K562 (cell line): ENCODE measurements at regions not wholly inside any gene's neighbourhood (a gene's known extent, or its start where the extent isn't known, plus 50 kb on each side); places are given as distances from the start of the nearest gene placed in this dataset.

ENCODE experiments used
- ATAC-seq: fragments of 200-7000 bp; cut with Tn5 transposase; 3 replicates; pipeline ENCODE4 v1.9.1; 2020; ENCODE audit warnings: moderate library complexity
- BruUV-seq: library from RNA; stranded (reverse); fragments of 400-500 nt; replicated peaks from 2 replicates; lab custom pipeline; 2021; lab: Mats Ljungman, UMichigan
- CTCF ChIA-PET: fragments of 300-600 bp; formaldehyde crosslinking; extraction: SDS; loops from one replicate; lab custom pipeline; 2021; ENCODE audit warnings: low intra/inter-chr PET ratio; lab: Yijun Ruan, JAX
- POLR2A ChIA-PET: fragments of 300-600, 350-650 bp; sonication (Branson Sonifier 250); formaldehyde crosslinking; extraction: SDS; loops from one replicate; lab custom pipeline; 2021; ENCODE audit warnings: antibody characterized with exemption, inconsistent platforms; lab: Yijun Ruan, JAX
- DNase-seq, 4 experiments: peaks; one replicate each; pipeline versions ENCODE4 v3.0.0 to v3.0.0-alpha.2; 2011 to 2018; ENCODE audit warnings: low spot score in 3 of 4, mixed read lengths in 3 of 4; ENCODE audit errors: extremely low read depth in 1 of 4
- FAIRE-seq: peaks from 2 replicates; lab custom pipeline; 2011; peaks lifted over from hg19 to GRCh38; lab: Jason Lieb, UNC
- H2AFZ ChIP-seq: 2 replicates; pipeline ENCODE4 v1.6.0; 2011; ENCODE audit warnings: low read depth, low read length, control low read depth, inconsistent platforms
- H3K27ac ChIP-seq: fragments of 200-600 bp; 3 replicates; pipeline ENCODE4 v1.8.0; 2011; ENCODE audit warnings: low read depth, mild to moderate bottlenecking, control low read depth, inconsistent platforms, low read length, moderate library complexity, mixed read lengths; ENCODE audit errors: extremely low read depth
- H3K27me3 ChIP-seq, 2 experiments: fragments of 300-600 bp in 1 of 2; 2 replicates in 1 of 2; 3 replicates in 1 of 2; pipeline versions ENCODE4 v1.6.0 to v1.8.0; 2011; ENCODE audit warnings: inconsistent platforms in 2 of 2, low read length in 2 of 2, mild to moderate bottlenecking in 1 of 2, mixed read lengths in 1 of 2, moderate library complexity in 1 of 2; ENCODE audit not compliant: control insufficient read depth in 2 of 2, insufficient read depth in 2 of 2
- H3K36me3 ChIP-seq: fragments of 300-600 bp; 3 replicates; pipeline ENCODE4 v1.8.0; 2011; ENCODE audit warnings: mild to moderate bottlenecking, low read length, inconsistent platforms; ENCODE audit not compliant: control insufficient read depth, insufficient read depth
- H3K4me1 ChIP-seq, 2 experiments: fragments of 200-600 bp in 1 of 2; replicated peaks in 1 of 2; 2 replicates in 1 of 2; 3 replicates in 1 of 2; pipeline versions ENCODE4 v1.5.1 to v1.8.0; 2011; ENCODE audit warnings: inconsistent platforms in 2 of 2, low read length in 2 of 2, mild to moderate bottlenecking in 1 of 2, mixed read lengths in 1 of 2, moderate library complexity in 1 of 2; ENCODE audit not compliant: control insufficient read depth in 2 of 2, insufficient read depth in 2 of 2
- H3K4me2 ChIP-seq: 2 replicates; pipeline ENCODE4 v1.6.1; 2011; ENCODE audit warnings: low read length, control low read depth, inconsistent platforms, mixed read lengths; ENCODE audit not compliant: insufficient read depth
- H3K4me3 ChIP-seq: fragments of 200-600 bp; sonication (generic), shearing (Covaris generic); 2 replicates; pipeline ENCODE4 v1.5.1; 2016; ENCODE audit warnings: control low read depth, inconsistent platforms
- H3K79me2 ChIP-seq: fragments of 200-600 bp; 3 replicates; pipeline ENCODE4 v1.8.0; 2011; ENCODE audit warnings: low read length, inconsistent platforms; ENCODE audit not compliant: control insufficient read depth, insufficient read depth
- H3K9ac ChIP-seq, 2 experiments: 2 replicates each; pipeline versions ENCODE4 v1.6.0 to v1.6.1; 2011; ENCODE audit warnings: low read depth in 2 of 2, low read length in 2 of 2, control low read depth in 1 of 2, inconsistent platforms in 1 of 2, mild to moderate bottlenecking in 1 of 2, mixed read lengths in 1 of 2; ENCODE audit not compliant: insufficient read depth in 1 of 2
- H3K9me1 ChIP-seq: one replicate; pipeline ENCODE4 v1.6.0; 2011; ENCODE audit warnings: inconsistent platforms, mild to moderate bottlenecking, low read length, moderate library complexity; ENCODE audit not compliant: control insufficient read depth, insufficient read depth
- H3K9me3 ChIP-seq: replicated peaks from 2 replicates; pipeline ENCODE4 v1.5.1; 2011; ENCODE audit warnings: low read depth, low read length, inconsistent platforms; ENCODE audit not compliant: control insufficient read depth, insufficient read depth
- H4K20me1 ChIP-seq: replicated peaks from 2 replicates; pipeline ENCODE4 v1.6.1; 2011; ENCODE audit warnings: low read length, inconsistent platforms, mixed read lengths; ENCODE audit not compliant: control insufficient read depth, insufficient read depth
- ARID3A ChIP-seq: IDR thresholded peaks from 2 replicates; pipeline ENCODE4 v1.6.1; 2012; ENCODE audit warnings: low read depth, low read length, improper control_type of control experiment, borderline replicate concordance
- ATF1 ChIP-seq, 2 experiments: fragments of 450-650 bp in 1 of 2; IDR thresholded peaks; 2 replicates each; pipeline ENCODE4 v1.6.1; 2016; ENCODE audit warnings: missing compliant biosample characterization in 1 of 2, missing genetic modification characterization in 1 of 2
- HDAC6 ChIP-seq: IDR thresholded peaks from 2 replicates; pipeline ENCODE4 v1.6.1; 2012; ENCODE audit warnings: low read depth, mild to moderate bottlenecking, control low read depth, inconsistent platforms, low read length, moderate library complexity
- JUN ChIP-seq, 2 experiments: sonication (generic) in 1 of 2; formaldehyde crosslinking in 1 of 2; IDR thresholded peaks; 2 replicates each; pipeline versions ENCODE4 v1.6.1 to v1.8.0; 2012 to 2022; ENCODE audit warnings: borderline replicate concordance in 2 of 2, mild to moderate bottlenecking in 2 of 2, improper control_type of control experiment in 1 of 2, low read depth in 1 of 2, low read length in 1 of 2, missing genetic modification reagents in 1 of 2
- JUNB ChIP-seq: fragments of 450-650 bp; formaldehyde crosslinking; conservative IDR thresholded peaks from 2 replicates; pipeline ENCODE4 v1.4.0; 2020; ENCODE audit warnings: mild to moderate bottlenecking
- KDM2B ChIP-seq: fragments of 250-450 bp; sonication (Bioruptor Pico); IDR thresholded peaks from 2 replicates; pipeline ENCODE4 v1.8.0; 2021; ENCODE audit warnings: mild to moderate bottlenecking, moderate library complexity
- KLF10 ChIP-seq: fragments of 250-450 bp; sonication (Bioruptor Pico); IDR thresholded peaks from 2 replicates; pipeline ENCODE4 v1.6.1; 2021; ENCODE audit warnings: matching md5 sums
- MXD1 ChIP-seq: fragments of 250-450 bp; sonication (Bioruptor Pico); IDR thresholded peaks from 2 replicates; pipeline ENCODE4 v1.8.0; 2021; ENCODE audit warnings: borderline replicate concordance, mild to moderate bottlenecking, moderate library complexity; ENCODE audit not compliant: poor library complexity, severe bottlenecking
- PURB ChIP-seq: sonication (generic); formaldehyde crosslinking; IDR thresholded peaks from 2 replicates; pipeline ENCODE4 v1.9.0; 2021; ENCODE audit warnings: low read depth, mild to moderate bottlenecking, missing genetic modification reagents
- RHOXF2B ChIP-seq: fragments of 250-450 bp; sonication (Bioruptor Pico); conservative IDR thresholded peaks from 2 replicates; pipeline ENCODE4 v1.5.1; 2021
- SRSF1 ChIP-seq: fragments of 200-400 bp; formaldehyde crosslinking; IDR thresholded peaks from 2 replicates; pipeline ENCODE4 v1.6.1; 2017; ENCODE audit warnings: mild to moderate bottlenecking, low read depth, low read length, moderate library complexity
- SUPT5H ChIP-seq: fragments of 450-650 bp; IDR thresholded peaks from 2 replicates; pipeline ENCODE4 v1.6.1; 2016
- TSHZ1 ChIP-seq: fragments of 250-450 bp; sonication (Bioruptor Pico); IDR thresholded peaks from 2 replicates; pipeline ENCODE4 v1.4.0; 2020; ENCODE audit warnings: mild to moderate bottlenecking, moderate library complexity
- WGBS: fragments of 100-300 bp; shearing (Covaris generic); methylation state at CpG from one replicate; pipeline ENCODE4 v1.1.6; 2016; ENCODE audit warnings: low coverage, mixed read lengths; ENCODE audit not compliant: insufficient coverage; ENCODE audit errors: missing lambda C conversion rate; 5-methylcytosine and 5-hydroxymethylcytosine counted together
- in situ Hi-C: fragments of 300-500 bp; cut with MboI; formaldehyde crosslinking; loops from 4 replicates; pipeline ENCODE4 v1.15.0; 2018; ENCODE audit warnings: inconsistent platforms, mixed read lengths
- intact Hi-C: fragments of 100-400 bp; cut with micrococcal nuclease; formaldehyde crosslinking; loops from 2 replicates; pipeline ENCODE4 v1.14.2; 2022

DNA sequence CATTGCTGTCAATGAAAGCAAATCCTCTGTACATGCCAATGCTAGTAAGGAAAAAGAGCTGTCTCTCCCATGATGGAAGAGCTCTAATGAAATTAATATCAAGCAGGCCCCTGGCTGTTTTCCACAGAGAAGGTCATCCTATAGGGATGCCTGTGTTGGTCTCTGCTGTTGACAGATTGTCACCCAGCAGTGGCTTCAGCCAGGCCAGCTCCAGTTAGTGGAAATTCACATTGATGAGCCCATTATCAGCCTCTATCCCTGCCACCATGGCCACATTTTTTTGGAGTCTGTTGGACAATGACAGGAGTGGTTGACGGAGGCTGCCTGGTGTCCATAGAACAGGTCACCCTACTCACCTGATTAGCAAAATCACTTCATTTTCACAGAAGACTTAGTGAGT, 104.3 kb downstream of the GGTLC2 start:
- peaks cover 4 to 27% of the 10 kb centered on the region in 2 experiments; a peak in 3 of 5 replicates for H3K27me3 ChIP-seq
- no peaks in the 10 kb centered on the region for H3K79me2 ChIP-seq
- H2AFZ ChIP-seq: no peak overlapping the region
- no peak overlapping the region for H3K4me2 ChIP-seq
- no peak for DNase-seq
- H3K4me1 ChIP-seq: no peaks in the 10 kb centered on the region
- POLR2A ChIA-PET: no interaction called here
- TF ChIP-seq ATF1 (CRISPR knock-in tag; IDR thresholded peaks at IDR 0.05) (no peak), ATF1 (tag; IDR thresholded peaks at IDR 0.05) (no peak), SUPT5H (no peak), KDM2B (CRISPR knock-in tag) (0 out of 2 replicates have a peak, but pooled peaks have one; percentile 28), MXD1 (peak; percentile 40), KLF10 (CRISPR knock-in tag) (no peak), PURB (0 out of 2 replicates have a peak, but pooled peaks have one; percentile 2), RHOXF2B (CRISPR knock-in tag) (peak; percentile 24; the same call in 1 of the 2 replicates), JUNB (CRISPR knock-in tag) (no peak), ARID3A (no peak), TSHZ1 (CRISPR knock-in tag) (no peak), SRSF1 (no peak), JUN (IDR thresholded peaks at IDR 0.05; ENCODE audit: borderline replicate concordance, low read depth, low read length) (no peak), JUN (CRISPR knock-in tag; IDR thresholded peaks at IDR 0.05; ENCODE audit: borderline replicate concordance) (no peak), HDAC6 (no peak)
- TF ChIP-seq, all 486 proteins: peak for 4
- no peaks in the 10 kb centered on the region for H3K9me1 ChIP-seq
- H3K9ac ChIP-seq: no peak overlapping the region
- in situ Hi-C loops: no loop called here
- H3K9me3 ChIP-seq: no peaks in the 10 kb centered on the region
- H3K36me3 ChIP-seq: no peaks in the 10 kb centered on the region
- no TSS peak for BruUV-seq
- ATAC-seq (no peak), FAIRE-seq (no peak)
- CTCF ChIA-PET: interaction anchor here (0.6 to 6.0 kb wide), 21 partner anchors 21 to 327 kb away, joined by 3 to 60 read pairs (median 4); no protein-coding TSS in a partner anchor
- H4K20me1 ChIP-seq: peaks cover 40% of the 10 kb centered on the region
- H3K27ac ChIP-seq: no peak overlapping the region
- WGBS: 3% methylated on average over 1 of the region's 1 CpG
- intact Hi-C loops: loop anchor here (1.0 kb wide), 5 partner anchors 28 to 284 kb away; no protein-coding TSS in a partner anchor
- no peak overlapping the region for H3K4me3 ChIP-seq
